H1 (cell line): ENCODE measurements at regions not wholly inside any gene's neighbourhood (a gene's known extent, or its start where the extent isn't known, plus 50 kb on each side); places are given as distances from the start of the nearest gene placed in this dataset.

ENCODE experiments used
- BCL11A ChIP-seq, 2 experiments: IDR thresholded peaks; one replicate each; pipeline ENCODE4 v1.6.1; 2011; ENCODE audit warnings: low read depth in 2 of 2, low read length in 2 of 2, mild to moderate bottlenecking in 2 of 2
- BRCA1 ChIP-seq: IDR thresholded peaks from 2 replicates; pipeline ENCODE4 v1.6.1; 2012; ENCODE audit warnings: low read depth, low read length, improper control_type of control experiment
- CREB1 ChIP-seq: IDR thresholded peaks from 2 replicates; pipeline ENCODE4 v1.6.1; 2012; ENCODE audit warnings: inconsistent platforms
- TF ChIP-seq, protein P1 (sequence below): fragments of 300-600 bp; sonication (generic); IDR thresholded peaks from 2 replicates; pipeline ENCODE4 v1.7.1; 2012; ENCODE audit warnings: low read length, moderate library complexity, mild to moderate bottlenecking, inconsistent platforms; ENCODE audit not compliant: insufficient replicate concordance

DNA sequence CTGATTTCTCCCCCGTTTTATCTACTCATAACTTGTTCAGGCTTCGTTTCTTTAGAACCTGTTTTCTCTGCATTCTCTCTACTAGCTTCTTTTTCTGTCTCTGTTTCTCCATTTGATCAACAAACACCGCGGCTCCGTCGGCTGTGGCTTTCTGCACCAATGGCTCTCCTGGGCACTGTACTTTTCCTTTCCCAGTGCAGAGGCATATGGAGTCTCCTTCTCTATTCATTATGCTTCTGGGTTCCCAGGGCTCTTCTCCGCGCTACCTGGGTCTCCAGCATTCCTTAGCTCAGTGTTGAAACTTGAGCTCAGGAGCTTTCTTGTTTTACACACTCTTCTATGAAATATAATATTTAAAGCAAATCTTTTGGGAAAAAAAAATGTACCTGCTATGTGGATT, 196.6 kb upstream of the SOX11 start (continued):
- TF ChIP-seq, protein P1, sequence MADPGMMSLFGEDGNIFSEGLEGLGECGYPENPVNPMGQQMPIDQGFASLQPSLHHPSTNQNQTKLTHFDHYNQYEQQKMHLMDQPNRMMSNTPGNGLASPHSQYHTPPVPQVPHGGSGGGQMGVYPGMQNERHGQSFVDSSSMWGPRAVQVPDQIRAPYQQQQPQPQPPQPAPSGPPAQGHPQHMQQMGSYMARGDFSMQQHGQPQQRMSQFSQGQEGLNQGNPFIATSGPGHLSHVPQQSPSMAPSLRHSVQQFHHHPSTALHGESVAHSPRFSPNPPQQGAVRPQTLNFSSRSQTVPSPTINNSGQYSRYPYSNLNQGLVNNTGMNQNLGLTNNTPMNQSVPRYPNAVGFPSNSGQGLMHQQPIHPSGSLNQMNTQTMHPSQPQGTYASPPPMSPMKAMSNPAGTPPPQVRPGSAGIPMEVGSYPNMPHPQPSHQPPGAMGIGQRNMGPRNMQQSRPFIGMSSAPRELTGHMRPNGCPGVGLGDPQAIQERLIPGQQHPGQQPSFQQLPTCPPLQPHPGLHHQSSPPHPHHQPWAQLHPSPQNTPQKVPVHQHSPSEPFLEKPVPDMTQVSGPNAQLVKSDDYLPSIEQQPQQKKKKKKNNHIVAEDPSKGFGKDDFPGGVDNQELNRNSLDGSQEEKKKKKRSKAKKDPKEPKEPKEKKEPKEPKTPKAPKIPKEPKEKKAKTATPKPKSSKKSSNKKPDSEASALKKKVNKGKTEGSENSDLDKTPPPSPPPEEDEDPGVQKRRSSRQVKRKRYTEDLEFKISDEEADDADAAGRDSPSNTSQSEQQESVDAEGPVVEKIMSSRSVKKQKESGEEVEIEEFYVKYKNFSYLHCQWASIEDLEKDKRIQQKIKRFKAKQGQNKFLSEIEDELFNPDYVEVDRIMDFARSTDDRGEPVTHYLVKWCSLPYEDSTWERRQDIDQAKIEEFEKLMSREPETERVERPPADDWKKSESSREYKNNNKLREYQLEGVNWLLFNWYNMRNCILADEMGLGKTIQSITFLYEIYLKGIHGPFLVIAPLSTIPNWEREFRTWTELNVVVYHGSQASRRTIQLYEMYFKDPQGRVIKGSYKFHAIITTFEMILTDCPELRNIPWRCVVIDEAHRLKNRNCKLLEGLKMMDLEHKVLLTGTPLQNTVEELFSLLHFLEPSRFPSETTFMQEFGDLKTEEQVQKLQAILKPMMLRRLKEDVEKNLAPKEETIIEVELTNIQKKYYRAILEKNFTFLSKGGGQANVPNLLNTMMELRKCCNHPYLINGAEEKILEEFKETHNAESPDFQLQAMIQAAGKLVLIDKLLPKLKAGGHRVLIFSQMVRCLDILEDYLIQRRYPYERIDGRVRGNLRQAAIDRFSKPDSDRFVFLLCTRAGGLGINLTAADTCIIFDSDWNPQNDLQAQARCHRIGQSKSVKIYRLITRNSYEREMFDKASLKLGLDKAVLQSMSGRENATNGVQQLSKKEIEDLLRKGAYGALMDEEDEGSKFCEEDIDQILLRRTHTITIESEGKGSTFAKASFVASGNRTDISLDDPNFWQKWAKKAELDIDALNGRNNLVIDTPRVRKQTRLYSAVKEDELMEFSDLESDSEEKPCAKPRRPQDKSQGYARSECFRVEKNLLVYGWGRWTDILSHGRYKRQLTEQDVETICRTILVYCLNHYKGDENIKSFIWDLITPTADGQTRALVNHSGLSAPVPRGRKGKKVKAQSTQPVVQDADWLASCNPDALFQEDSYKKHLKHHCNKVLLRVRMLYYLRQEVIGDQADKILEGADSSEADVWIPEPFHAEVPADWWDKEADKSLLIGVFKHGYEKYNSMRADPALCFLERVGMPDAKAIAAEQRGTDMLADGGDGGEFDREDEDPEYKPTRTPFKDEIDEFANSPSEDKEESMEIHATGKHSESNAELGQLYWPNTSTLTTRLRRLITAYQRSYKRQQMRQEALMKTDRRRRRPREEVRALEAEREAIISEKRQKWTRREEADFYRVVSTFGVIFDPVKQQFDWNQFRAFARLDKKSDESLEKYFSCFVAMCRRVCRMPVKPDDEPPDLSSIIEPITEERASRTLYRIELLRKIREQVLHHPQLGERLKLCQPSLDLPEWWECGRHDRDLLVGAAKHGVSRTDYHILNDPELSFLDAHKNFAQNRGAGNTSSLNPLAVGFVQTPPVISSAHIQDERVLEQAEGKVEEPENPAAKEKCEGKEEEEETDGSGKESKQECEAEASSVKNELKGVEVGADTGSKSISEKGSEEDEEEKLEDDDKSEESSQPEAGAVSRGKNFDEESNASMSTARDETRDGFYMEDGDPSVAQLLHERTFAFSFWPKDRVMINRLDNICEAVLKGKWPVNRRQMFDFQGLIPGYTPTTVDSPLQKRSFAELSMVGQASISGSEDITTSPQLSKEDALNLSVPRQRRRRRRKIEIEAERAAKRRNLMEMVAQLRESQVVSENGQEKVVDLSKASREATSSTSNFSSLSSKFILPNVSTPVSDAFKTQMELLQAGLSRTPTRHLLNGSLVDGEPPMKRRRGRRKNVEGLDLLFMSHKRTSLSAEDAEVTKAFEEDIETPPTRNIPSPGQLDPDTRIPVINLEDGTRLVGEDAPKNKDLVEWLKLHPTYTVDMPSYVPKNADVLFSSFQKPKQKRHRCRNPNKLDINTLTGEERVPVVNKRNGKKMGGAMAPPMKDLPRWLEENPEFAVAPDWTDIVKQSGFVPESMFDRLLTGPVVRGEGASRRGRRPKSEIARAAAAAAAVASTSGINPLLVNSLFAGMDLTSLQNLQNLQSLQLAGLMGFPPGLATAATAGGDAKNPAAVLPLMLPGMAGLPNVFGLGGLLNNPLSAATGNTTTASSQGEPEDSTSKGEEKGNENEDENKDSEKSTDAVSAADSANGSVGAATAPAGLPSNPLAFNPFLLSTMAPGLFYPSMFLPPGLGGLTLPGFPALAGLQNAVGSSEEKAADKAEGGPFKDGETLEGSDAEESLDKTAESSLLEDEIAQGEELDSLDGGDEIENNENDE, result no peak
- no peak for TF ChIP-seq BCL11A (IDR thresholded peaks at IDR 0.05; ENCODE audit: low read depth in 2 of 2, low read length in 2 of 2)
- TF ChIP-seq BRCA1, result no peak
- no peak for TF ChIP-seq CREB1
- TF ChIP-seq, all 59 proteins: peak for 0
